B cell (primary cell): ENCODE measurements at regions not wholly inside any gene's neighbourhood (a gene's known extent, or its start where the extent isn't known, plus 50 kb on each side); places are given as distances from the start of the nearest gene placed in this dataset.

Experiments
- ATAC-seq: fragments of 200-7000 bp; cut with Tn5 transposase; one replicate; pipeline ENCODE4 v1.10.0; 2021; ENCODE audit warnings: low read depth, mild to moderate bottlenecking, moderate number of reproducible peaks, moderate library complexity
- CTCF ChIA-PET: fragments of 350-600 bp; sonication (Branson Sonifier 250); formaldehyde crosslinking; loops from one replicate; lab custom pipeline; 2021; ENCODE audit warnings: antibody characterized with exemption, inconsistent platforms; lab: Charles Lee
- POLR2A ChIA-PET: fragments of 350-600 bp; sonication (Branson Sonifier 250); formaldehyde crosslinking; loops from one replicate; lab custom pipeline; 2021; ENCODE audit warnings: antibody characterized with exemption; lab: Charles Lee
- DNase-seq: peaks from one replicate; pipeline ENCODE4 v3.0.0; 2013
- H2AFZ ChIP-seq: 2 replicates; pipeline ENCODE4 v1.6.1; 2012; ENCODE audit warnings: mild to moderate bottlenecking, low read depth, low read length; ENCODE audit not compliant: insufficient read depth, poor library complexity, severe bottlenecking
- H3K27ac ChIP-seq, 2 donors: 1 replicate in 1 of 2; 2 replicates in 1 of 2; pipeline ENCODE4 v1.5.1; 2012 to 2013; ENCODE audit warnings: low read length in 2 of 2, mild to moderate bottlenecking in 2 of 2, moderate library complexity in 1 of 2
- H3K27me3 ChIP-seq, 4 experiments: fragments of 200-600 bp in 1 of 4; sonication (generic) in 1 of 4; replicated peaks in 1 of 4; 1 replicate in 2 of 4; 2 replicates in 2 of 4; pipeline versions ENCODE4 v1.6.1 to v1.7.0; 2013 to 2016; ENCODE audit warnings: low read length in 3 of 4, mild to moderate bottlenecking in 2 of 4, mixed read lengths in 1 of 4, moderate library complexity in 1 of 4; ENCODE audit not compliant: insufficient read depth in 4 of 4, control insufficient read depth in 3 of 4; ENCODE audit errors: control extremely low read depth in 1 of 4
- H3K36me3 ChIP-seq, 2 experiments: replicated peaks in 1 of 2; 1 replicate in 1 of 2; 2 replicates in 1 of 2; pipeline versions ENCODE4 v1.6.1 to v1.7.1; 2013; ENCODE audit warnings: low read length in 1 of 2; ENCODE audit not compliant: insufficient read depth in 2 of 2, control insufficient read depth in 1 of 2; ENCODE audit errors: control extremely low read depth in 1 of 2, extremely low read depth in 1 of 2
- H3K4me1 ChIP-seq, 2 donors: fragments of 200-600 bp in 1 of 2; sonication (generic) in 1 of 2; 1 replicate in 1 of 2; 2 replicates in 1 of 2; pipeline versions ENCODE4 v1.5.1 to v1.6.1; 2013 to 2017; ENCODE audit warnings: low read length in 2 of 2; ENCODE audit not compliant: control insufficient read depth in 2 of 2, insufficient read depth in 2 of 2
- H3K4me2 ChIP-seq: replicated peaks from 2 replicates; pipeline ENCODE3; 2012; ENCODE audit warnings: mild to moderate bottlenecking, low read depth, low read length; ENCODE audit not compliant: poor library complexity, severe bottlenecking
- H3K4me3 ChIP-seq, 5 experiments: fragments of 200-600 bp in 1 of 5; sonication (generic) in 1 of 5; 1 replicate in 3 of 5; 2 replicates in 2 of 5; pipeline versions ENCODE4 v1.5.1 to v1.7.0; 2011 to 2016; ENCODE audit warnings: low read length in 4 of 5, mild to moderate bottlenecking in 4 of 5, low read depth in 2 of 5, control low read depth in 1 of 5, moderate library complexity in 1 of 5; ENCODE audit not compliant: insufficient read depth in 1 of 5; ENCODE audit errors: control extremely low read depth in 1 of 5, extremely low read depth in 1 of 5
- H3K79me2 ChIP-seq: fragments of 200-600 bp; sonication (generic); one replicate; pipeline ENCODE4 v1.6.0; 2016; ENCODE audit warnings: low read length; ENCODE audit not compliant: control insufficient read depth, insufficient read depth
- H3K9ac ChIP-seq: fragments of 200-600 bp; sonication (generic); 2 replicates; pipeline ENCODE4 v1.6.1; 2017; ENCODE audit warnings: mild to moderate bottlenecking, low read length, moderate library complexity
- H3K9me3 ChIP-seq, 3 donors: one replicate each; pipeline versions ENCODE4 v1.6.1 to v1.7.1; 2013; ENCODE audit warnings: low read length in 2 of 3; ENCODE audit not compliant: control insufficient read depth in 2 of 3, insufficient read depth in 1 of 3; ENCODE audit errors: control extremely low read depth in 1 of 3
- H4K20me1 ChIP-seq: 2 replicates; pipeline ENCODE4 v1.6.0; 2012; ENCODE audit warnings: mild to moderate bottlenecking, low read length; ENCODE audit not compliant: insufficient read depth, control insufficient read depth, poor library complexity, severe bottlenecking
- H3K27ac Mint-ChIP-seq: one replicate; pipeline ENCODE4 v1.8.0; 2021; ENCODE audit warnings: mixed read lengths
- H3K27me3 Mint-ChIP-seq: one replicate; pipeline ENCODE4 v1.8.0; 2021; ENCODE audit warnings: mixed read lengths
- H3K4me1 Mint-ChIP-seq: one replicate; pipeline ENCODE4 v1.8.0; 2021; ENCODE audit warnings: mixed read lengths
- H3K4me3 Mint-ChIP-seq: one replicate; pipeline ENCODE4 v1.8.0; 2021; ENCODE audit warnings: mixed read lengths
- H3K9me3 Mint-ChIP-seq: one replicate; pipeline ENCODE4 v1.8.0; 2022; ENCODE audit warnings: mixed read lengths; ENCODE audit not compliant: insufficient read depth
- CTCF ChIP-seq: fragments of 200-600 bp; IDR thresholded peaks from one replicate; pipeline ENCODE4 v1.8.0; 2022; ENCODE audit warnings: antibody characterized with exemption, mild to moderate bottlenecking
- EZH2 ChIP-seq: IDR thresholded peaks from 2 replicates; pipeline ENCODE4 v1.6.1; 2012; ENCODE audit warnings: borderline replicate concordance, low read depth, mild to moderate bottlenecking, moderate library complexity, low read length; ENCODE audit not compliant: insufficient read depth, poor library complexity, severe bottlenecking
- WGBS: methylation state at CpG from one replicate; pipeline ENCODE4 v1.1.5; 2013; ENCODE audit warnings: missing lambda C conversion rate; ENCODE audit not compliant: insufficient coverage; 5-methylcytosine and 5-hydroxymethylcytosine counted together
- intact Hi-C: fragments of 100-400 bp; cut with micrococcal nuclease; formaldehyde crosslinking; loops from one replicate; pipeline ENCODE4 v1.10.0; 2022

GRCh38 chr10:130968511-130968910, 343.0 kb downstream of the TCERG1L start:
- intact Hi-C loops, result no loop called here
- no peaks in the 10 kb centered on the region for H3K4me1 ChIP-seq
- POLR2A ChIA-PET, result no interaction called here
- H3K79me2 ChIP-seq, result no peaks in the 10 kb centered on the region
- WGBS, result 85% methylated on average over 3 of the region's 3 CpGs
- H3K27ac ChIP-seq, result no peak overlapping the region
- no peak overlapping the region for H3K4me2 ChIP-seq
- no peaks in the 10 kb centered on the region for H3K4me1 Mint-ChIP-seq
- H2AFZ ChIP-seq, result no peak overlapping the region
- H3K27me3 ChIP-seq, result no peaks in the 10 kb centered on the region
- no peak overlapping the region for H3K4me3 Mint-ChIP-seq
- no peak overlapping the region for H3K4me3 ChIP-seq
- H3K27me3 Mint-ChIP-seq, result no peaks in the 10 kb centered on the region
- no peak for ATAC-seq
- H3K9ac ChIP-seq, result no peak overlapping the region
- TF ChIP-seq CTCF, result no peak
- TF ChIP-seq EZH2, result no peak
- no peaks in the 10 kb centered on the region for H3K36me3 ChIP-seq
- no peak for DNase-seq
- peaks cover 0 to 29% (median 0%) of the 10 kb centered on the region in 3 donors for H3K9me3 ChIP-seq
- CTCF ChIA-PET, result no interaction called here
- no peak overlapping the region for H3K27ac Mint-ChIP-seq
- no peaks in the 10 kb centered on the region for H4K20me1 ChIP-seq
- H3K9me3 Mint-ChIP-seq, result no peaks in the 10 kb centered on the region

- no peak overlapping the region for H3K4me3 Mint-ChIP-seq
- H2AFZ ChIP-seq, result no peak overlapping the region
- H3K4me1 Mint-ChIP-seq, result no peaks in the 10 kb centered on the region
- ChIA-PET POLR2A (no interaction called here), CTCF (no interaction called here)
- H3K4me1 ChIP-seq, result no peaks in the 10 kb centered on the region
- no peaks in the 10 kb centered on the region for H4K20me1 ChIP-seq
- WGBS, result 87% methylated on average over 2 of the region's 2 CpGs
- H3K9me3 Mint-ChIP-seq, result no peaks in the 10 kb centered on the region
- H3K4me2 ChIP-seq, result no peak overlapping the region
- no peak overlapping the region for H3K9ac ChIP-seq
- H3K27ac ChIP-seq, result no peak overlapping the region
- no peak for TF ChIP-seq EZH2
- no peak for TF ChIP-seq CTCF
- H3K27me3 Mint-ChIP-seq, result no peaks in the 10 kb centered on the region
- no peaks in the 10 kb centered on the region for H3K27me3 ChIP-seq
- no peak overlapping the region for H3K4me3 ChIP-seq
- DNase-seq, result no peak
- H3K27ac Mint-ChIP-seq, result no peak overlapping the region
- H3K79me2 ChIP-seq, result no peaks in the 10 kb centered on the region
- intact Hi-C loops, result no loop called here
- H3K36me3 ChIP-seq, result no peaks in the 10 kb centered on the region
- peaks cover 0 to 28% (median 0%) of the 10 kb centered on the region in 3 donors for H3K9me3 ChIP-seq
- no peak for ATAC-seq
Observed at GRCh38 chr10:130968964-130969363, 342.6 kb downstream of the TCERG1L start.
